Endothelial cell (in vitro differentiated cells): ENCODE measurements at regions not wholly inside any gene's neighbourhood (a gene's known extent, or its start where the extent isn't known, plus 50 kb on each side); places are given as distances from the start of the nearest gene placed in this dataset.
"Not testable (repeated sequence)": the region's sequence is repeated elsewhere in the genome, so short reads cannot be mapped to it uniquely, and the experiment has no call there.

Experiments used
- DNase-seq: peaks from one replicate; pipeline ENCODE4 v3.0.0; 2021; ENCODE audit warnings: low spot score
- H3K27ac Mint-ChIP-seq: one replicate; pipeline ENCODE4 v1.8.0; 2021; ENCODE audit warnings: mixed read lengths, inconsistent platforms; ENCODE audit not compliant: unreplicated experiment
- H3K27me3 Mint-ChIP-seq: one replicate; pipeline ENCODE4 v1.8.0; 2021; ENCODE audit warnings: mild to moderate bottlenecking, moderate library complexity, mixed read lengths, inconsistent platforms; ENCODE audit not compliant: unreplicated experiment
- H3K36me3 Mint-ChIP-seq: one replicate; pipeline ENCODE4 v1.8.0; 2021; ENCODE audit warnings: mild to moderate bottlenecking, low read depth, mixed read lengths, inconsistent platforms; ENCODE audit not compliant: unreplicated experiment
- H3K4me1 Mint-ChIP-seq: one replicate; pipeline ENCODE4 v1.8.0; 2021; ENCODE audit warnings: mild to moderate bottlenecking, mixed read lengths, inconsistent platforms; ENCODE audit not compliant: unreplicated experiment
- H3K4me3 Mint-ChIP-seq: one replicate; pipeline ENCODE4 v1.8.0; 2021; ENCODE audit warnings: mild to moderate bottlenecking, mixed read lengths, inconsistent platforms; ENCODE audit not compliant: unreplicated experiment
- H3K9me3 Mint-ChIP-seq: one replicate; pipeline ENCODE4 v1.8.0; 2021; ENCODE audit warnings: mixed read lengths, inconsistent platforms; ENCODE audit not compliant: unreplicated experiment
- CTCF ChIP-seq: fragments of 200-600 bp; sonication (generic); IDR thresholded peaks from one replicate; pipeline ENCODE4 v1.5.0; 2021; ENCODE audit warnings: antibody characterized with exemption; ENCODE audit not compliant: unreplicated experiment

DNA sequence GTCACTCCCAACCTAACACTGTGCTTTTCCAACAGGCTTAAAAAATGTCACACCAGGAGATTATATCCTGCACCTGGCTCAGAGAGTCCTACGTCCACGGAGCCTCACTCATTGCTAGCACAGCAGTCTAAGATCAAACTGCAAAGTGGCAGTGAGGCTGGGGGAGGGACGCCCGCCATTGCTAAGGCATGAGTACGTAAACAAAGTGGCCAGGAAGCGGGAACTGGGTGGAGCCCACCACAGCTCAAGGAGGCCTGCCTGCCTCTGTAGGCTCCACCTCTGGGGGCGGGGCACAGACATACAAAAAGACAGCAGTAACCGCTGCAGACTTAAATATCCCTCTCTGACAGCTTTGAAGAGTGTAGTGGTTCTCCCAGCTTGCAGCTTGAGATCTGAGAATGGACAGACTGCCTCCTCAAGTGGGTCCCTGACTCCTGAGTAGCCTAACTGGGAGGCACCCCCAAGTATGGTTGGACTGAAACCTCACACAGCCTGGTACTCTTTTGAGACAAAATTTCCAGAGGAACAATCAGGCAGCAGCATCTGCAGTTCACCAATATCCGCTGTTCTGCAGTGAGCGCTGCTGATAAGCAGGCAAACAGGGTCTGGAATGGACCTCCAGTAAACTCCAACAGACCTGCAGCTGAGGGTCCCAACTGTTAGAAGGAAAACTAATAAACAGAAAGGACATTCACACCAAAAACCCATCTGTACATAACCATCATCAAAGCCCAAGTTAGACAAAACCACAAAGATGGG lies 2986.4 kb upstream of the OR11H1 start:
- not testable (repeated sequence) for H3K4me3 Mint-ChIP-seq

GRCh38 chr22:12553366-12553765 lies 2974.6 kb upstream of the OR11H1 start:
- DNase-seq, H3K4me1 Mint-ChIP-seq, H3K36me3 Mint-ChIP-seq, H3K9me3 Mint-ChIP-seq, H3K27ac Mint-ChIP-seq, H3K4me3 Mint-ChIP-seq, H3K27me3 Mint-ChIP-seq: not testable (repeated sequence)

More for the DNA sequence above, 2986.4 kb upstream of the OR11H1 start:
- H3K27ac Mint-ChIP-seq, DNase-seq, H3K27me3 Mint-ChIP-seq, H3K36me3 Mint-ChIP-seq, H3K4me1 Mint-ChIP-seq, H3K9me3 Mint-ChIP-seq: not testable (repeated sequence)

DNA sequence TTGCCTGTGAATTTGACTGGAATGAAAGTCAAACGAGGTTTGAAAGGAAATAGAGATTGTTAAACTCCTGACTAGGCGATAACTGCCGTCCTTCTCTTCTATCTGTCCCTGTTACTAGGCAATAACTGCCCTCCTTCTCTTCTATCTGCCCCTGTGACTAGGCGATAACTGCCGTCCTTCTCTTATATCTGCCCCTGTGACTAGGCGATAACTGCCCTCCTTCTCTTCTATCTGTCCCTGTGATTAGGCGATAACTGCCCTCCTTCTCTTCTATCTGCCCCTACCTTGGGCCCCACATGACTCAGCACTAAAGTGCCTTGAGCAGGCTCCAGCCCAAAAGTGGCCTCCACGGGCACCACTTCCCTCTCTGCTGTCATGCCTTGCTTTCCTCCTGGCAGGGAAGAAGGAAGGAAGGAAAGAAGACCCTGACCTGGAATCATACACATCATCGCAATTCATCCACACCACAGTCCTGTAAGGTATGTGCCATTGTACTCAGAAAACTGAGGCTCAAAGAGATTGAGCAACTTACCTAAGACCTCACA lies 2973.3 kb upstream of the OR11H1 start:
- H3K27ac Mint-ChIP-seq, H3K9me3 Mint-ChIP-seq, DNase-seq, H3K36me3 Mint-ChIP-seq, H3K27me3 Mint-ChIP-seq, H3K4me1 Mint-ChIP-seq, H3K4me3 Mint-ChIP-seq: not testable (repeated sequence)

GRCh38 chr22:12571500-12571899 lies 2956.5 kb upstream of the OR11H1 start:
- not testable (repeated sequence) for H3K36me3 Mint-ChIP-seq, H3K27me3 Mint-ChIP-seq, H3K4me1 Mint-ChIP-seq, H3K9me3 Mint-ChIP-seq, DNase-seq, H3K27ac Mint-ChIP-seq, H3K4me3 Mint-ChIP-seq

- not testable (repeated sequence) for H3K4me3 Mint-ChIP-seq, DNase-seq, H3K27me3 Mint-ChIP-seq, H3K27ac Mint-ChIP-seq, H3K9me3 Mint-ChIP-seq, H3K36me3 Mint-ChIP-seq, H3K4me1 Mint-ChIP-seq
- peak; percentile 22 for TF ChIP-seq CTCF
Measured at GRCh38 chr22:12579655-12580054, 2948.3 kb upstream of the OR11H1 start.

DNA sequence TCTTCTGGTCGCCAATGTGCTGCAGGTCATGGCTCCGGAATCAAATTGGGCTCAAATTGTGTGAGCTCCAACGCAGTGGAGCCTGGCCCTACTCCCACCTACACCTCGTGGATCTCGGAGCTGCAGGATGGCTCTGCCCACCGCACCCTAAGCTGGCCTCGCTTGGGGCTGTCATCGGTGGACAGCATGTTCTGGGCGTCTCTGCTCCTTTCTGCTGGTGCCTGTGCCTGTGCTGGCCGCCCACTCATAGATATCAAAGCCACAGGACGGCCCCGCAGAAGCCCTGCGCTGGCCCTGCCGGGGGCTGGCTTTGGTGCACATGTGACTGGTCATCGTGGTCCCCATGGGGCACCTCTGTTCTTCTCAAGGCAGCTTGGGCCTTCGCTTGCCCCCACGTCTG lies 2943.5 kb upstream of the OR11H1 start:
- not testable (repeated sequence) for H3K4me3 Mint-ChIP-seq, H3K4me1 Mint-ChIP-seq, H3K9me3 Mint-ChIP-seq, H3K27ac Mint-ChIP-seq, H3K36me3 Mint-ChIP-seq, H3K27me3 Mint-ChIP-seq, DNase-seq

DNA sequence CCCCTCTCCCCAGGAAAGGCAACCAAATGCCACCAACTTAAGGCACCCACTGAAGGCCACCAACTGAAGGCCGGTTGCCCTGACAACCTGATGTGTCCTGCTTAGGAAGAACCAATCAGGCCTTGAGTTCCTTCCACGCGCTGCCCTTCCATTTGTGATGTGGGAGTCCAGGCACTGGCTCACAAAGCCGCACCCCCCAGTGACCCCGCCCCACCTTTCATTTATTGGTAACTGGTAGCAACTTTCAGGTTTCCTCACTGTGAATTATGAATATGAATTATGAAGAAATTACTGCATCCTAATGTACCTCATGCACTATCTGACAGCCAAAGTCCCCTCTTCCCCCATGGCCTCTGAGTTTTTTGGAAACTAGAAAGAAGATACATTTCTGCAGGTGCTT lies 2943.1 kb upstream of the OR11H1 start:
- not testable (repeated sequence) for DNase-seq, H3K4me1 Mint-ChIP-seq, H3K27ac Mint-ChIP-seq, H3K27me3 Mint-ChIP-seq, H3K36me3 Mint-ChIP-seq, H3K4me3 Mint-ChIP-seq
- peaks cover 12% of the 10 kb centered on the region for H3K9me3 Mint-ChIP-seq

DNA sequence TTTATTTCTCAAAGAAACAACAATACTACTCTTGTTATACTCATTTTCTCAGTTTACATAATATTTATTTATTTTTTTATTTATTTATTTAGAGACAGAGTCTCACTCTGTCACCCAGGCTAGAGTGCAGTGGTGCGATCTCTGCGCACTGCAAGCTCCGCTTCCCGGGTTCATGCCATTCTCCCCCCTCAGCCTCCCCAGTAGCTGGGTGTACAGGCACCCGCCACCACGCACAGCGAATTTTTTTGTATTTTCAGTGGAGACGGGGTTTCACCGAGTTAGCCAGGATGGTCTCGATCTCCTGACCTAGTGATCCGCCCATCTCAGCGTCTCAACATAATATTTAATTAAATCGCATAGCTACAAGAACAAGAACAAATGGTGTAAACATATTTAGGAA lies 2932.3 kb upstream of the OR11H1 start:
- H3K27me3 Mint-ChIP-seq, H3K4me3 Mint-ChIP-seq, DNase-seq, H3K27ac Mint-ChIP-seq, H3K36me3 Mint-ChIP-seq, H3K4me1 Mint-ChIP-seq: not testable (repeated sequence)
- H3K9me3 Mint-ChIP-seq, result peaks cover 43% of the 10 kb centered on the region

DNA sequence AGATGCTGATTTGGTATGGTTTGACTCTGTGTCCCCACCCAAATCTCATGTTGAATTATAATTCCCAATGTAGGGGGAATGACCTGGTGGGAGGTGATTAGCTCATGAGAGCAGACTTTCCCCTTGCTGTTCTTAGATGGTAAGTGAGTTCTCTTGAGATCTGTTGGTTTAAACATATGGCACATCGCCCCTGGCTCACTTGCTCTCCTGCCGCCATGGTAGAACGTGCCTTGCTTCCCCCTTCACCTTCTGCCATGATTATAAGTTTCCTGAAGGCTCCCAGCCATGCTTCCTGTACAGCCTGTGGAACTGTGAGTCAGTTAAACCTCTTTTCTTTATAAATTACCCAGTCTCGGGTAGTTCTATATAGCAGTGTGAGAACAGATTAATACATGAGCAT lies 2930.2 kb upstream of the OR11H1 start:
- H3K27me3 Mint-ChIP-seq, H3K4me1 Mint-ChIP-seq, H3K27ac Mint-ChIP-seq, H3K36me3 Mint-ChIP-seq, H3K4me3 Mint-ChIP-seq, DNase-seq: not testable (repeated sequence)
- peaks cover 51% of the 10 kb centered on the region for H3K9me3 Mint-ChIP-seq

- H3K36me3 Mint-ChIP-seq, DNase-seq, H3K4me1 Mint-ChIP-seq, H3K27me3 Mint-ChIP-seq: not testable (repeated sequence)
- peak overlapping the region; percentile 49 for H3K4me3 Mint-ChIP-seq
- peak overlapping the region; percentile 30 for H3K27ac Mint-ChIP-seq
- peaks cover 61% of the 10 kb centered on the region for H3K9me3 Mint-ChIP-seq
Measured at GRCh38 chr22:12601510-12601869, 2926.5 kb upstream of the OR11H1 start.
